CD4-positive, CD25-positive, alpha-beta regulatory T cell (primary cell): ENCODE measurements at regions not wholly inside any gene's neighbourhood (a gene's known extent, or its start where the extent isn't known, plus 50 kb on each side); places are given as distances from the start of the nearest gene placed in this dataset.

Source experiments
- ATAC-seq, 2 donors: fragments of 150-1000 bp; cut with Tn5 transposase; one replicate each; pipeline ENCODE4 v1.10.0; 2021; ENCODE audit warnings: low read depth in 2 of 2, moderate number of reproducible peaks in 2 of 2, moderate library complexity in 1 of 2
- DNase-seq, 3 donors: peaks; one replicate each; pipeline versions ENCODE4 v3.0.0 to v3.0.0-alpha.2; 2012 to 2022; ENCODE audit warnings: mixed read lengths in 1 of 3
- H3K27ac ChIP-seq: one replicate; pipeline ENCODE4 v1.7.0; 2013; ENCODE audit warnings: mild to moderate bottlenecking, low read length; ENCODE audit not compliant: insufficient read depth, poor library complexity, severe bottlenecking
- H3K27me3 ChIP-seq: one replicate; pipeline ENCODE4 v1.7.0; 2013; ENCODE audit warnings: low read length; ENCODE audit not compliant: control insufficient read depth, insufficient read depth
- H3K36me3 ChIP-seq: one replicate; pipeline ENCODE4 v1.7.0; 2013; ENCODE audit warnings: mild to moderate bottlenecking, low read length, moderate library complexity; ENCODE audit not compliant: control insufficient read depth, insufficient read depth
- H3K4me1 ChIP-seq: 2 replicates; pipeline ENCODE4 v1.7.0; 2013; ENCODE audit warnings: mild to moderate bottlenecking, low read length; ENCODE audit not compliant: insufficient read depth, control insufficient read depth, poor library complexity, severe bottlenecking
- H3K4me3 ChIP-seq: one replicate; pipeline ENCODE4 v1.7.0; 2013; ENCODE audit warnings: low read depth, mild to moderate bottlenecking, low read length, moderate library complexity
- H3K9me3 ChIP-seq, 2 experiments: 1 replicate in 1 of 2; 2 replicates in 1 of 2; pipeline ENCODE4 v1.7.0; 2013; ENCODE audit warnings: low read length in 2 of 2, mild to moderate bottlenecking in 1 of 2, moderate library complexity in 1 of 2; ENCODE audit not compliant: control insufficient read depth in 2 of 2
- H3K27ac Mint-ChIP-seq, 3 donors: one replicate each; pipeline ENCODE4 v1.8.0; 2020 to 2022; ENCODE audit warnings: mild to moderate bottlenecking in 3 of 3, mixed read lengths in 3 of 3, moderate library complexity in 2 of 3
- H3K27me3 Mint-ChIP-seq: one replicate; pipeline ENCODE4 v1.8.0; 2022; ENCODE audit warnings: mild to moderate bottlenecking, mixed read lengths
- H3K36me3 Mint-ChIP-seq: one replicate; pipeline ENCODE4 v1.8.0; 2020; ENCODE audit warnings: mixed read lengths
- H3K4me1 Mint-ChIP-seq, 4 donors: one replicate each; pipeline ENCODE4 v1.8.0; 2020 to 2022; ENCODE audit warnings: mixed read lengths in 4 of 4, mild to moderate bottlenecking in 1 of 4
- H3K4me3 Mint-ChIP-seq, 4 donors: one replicate each; pipeline ENCODE4 v1.8.0; 2020 to 2022; ENCODE audit warnings: mild to moderate bottlenecking in 4 of 4, mixed read lengths in 4 of 4, moderate library complexity in 3 of 4
- H3K9me3 Mint-ChIP-seq, 7 donors: one replicate each; pipeline ENCODE4 v1.8.0; 2020 to 2022; ENCODE audit warnings: mixed read lengths in 7 of 7, mild to moderate bottlenecking in 3 of 7, moderate library complexity in 2 of 7

DNA sequence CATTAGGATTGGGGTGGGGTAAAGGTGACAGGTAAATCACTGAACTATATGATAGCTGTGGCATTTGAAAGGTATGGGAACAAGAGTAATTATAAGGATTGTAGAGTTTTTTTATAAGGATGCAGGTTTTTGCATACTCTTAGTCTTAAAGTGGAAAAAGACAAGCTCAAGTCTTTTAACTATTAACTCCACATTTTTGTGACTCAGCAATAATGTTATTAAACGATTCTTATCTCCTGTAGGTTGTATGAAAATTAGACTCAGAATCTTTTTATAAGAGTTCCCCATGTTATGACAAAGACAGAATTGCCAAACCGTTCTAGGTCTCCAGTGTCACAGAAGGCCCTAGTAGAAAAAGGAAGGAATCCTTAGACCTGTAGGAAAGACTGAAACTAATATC lies 49.9 kb upstream of the TTLL7 start:
- Histone ChIP-seq H3K36me3 (no peaks in the 10 kb centered on the region), H3K9me3 (no peaks in the 10 kb centered on the region), H3K4me1 (no peaks in the 10 kb centered on the region), H3K27me3 (peaks cover 3% of the 10 kb centered on the region), H3K27ac (no peak overlapping the region), H3K4me3 (no peak overlapping the region)
- peaks cover 5% of the 10 kb centered on the region for H3K27me3 Mint-ChIP-seq
- no peaks in the 10 kb centered on the region for H3K36me3 Mint-ChIP-seq
- H3K4me1 Mint-ChIP-seq, result no peaks in the 10 kb centered on the region
- H3K9me3 Mint-ChIP-seq, result peaks cover 0 to 3% (median 0%) of the 10 kb centered on the region in 7 donors
- no peak overlapping the region for H3K27ac Mint-ChIP-seq
- no peak overlapping the region for H3K4me3 Mint-ChIP-seq
- no peak for DNase-seq
- ATAC-seq, result no peak
